ENCODE measurements at regions not wholly inside any gene's neighbourhood (a gene's known extent, or its start where the extent isn't known, plus 50 kb on each side); places are given as distances from the start of the nearest gene placed in this dataset.

- no peaks in the 10 kb centered on the region for H3K9me3 ChIP-seq (ENCODE audit: insufficient read depth, low read depth, low read length)
- peak overlapping the region; percentile 86 for H3K27ac ChIP-seq (ENCODE audit: low read depth, low read length)
- WGBS: 84% methylated on average over 8 of the region's 8 CpGs
- no peaks in the 10 kb centered on the region for H3K27me3 ChIP-seq (ENCODE audit: insufficient read depth, low read length)
- no peaks in the 10 kb centered on the region for H3K36me3 ChIP-seq (ENCODE audit: insufficient read depth, low read length)
- H3K4me1 ChIP-seq (ENCODE audit: insufficient read depth, low read length): peaks cover 25% of the 10 kb centered on the region
- peak overlapping the region; percentile 63 for H3K4me3 ChIP-seq (ENCODE audit: low read length)
- peak overlapping the region; percentile 89; the same call in 1 of the 2 replicates for H3K9ac ChIP-seq (ENCODE audit: low read depth, low read length)
These were observed 119.9 kb downstream of the HFE start for GRCh38 chr6:26206868-26207801.

DNA sequence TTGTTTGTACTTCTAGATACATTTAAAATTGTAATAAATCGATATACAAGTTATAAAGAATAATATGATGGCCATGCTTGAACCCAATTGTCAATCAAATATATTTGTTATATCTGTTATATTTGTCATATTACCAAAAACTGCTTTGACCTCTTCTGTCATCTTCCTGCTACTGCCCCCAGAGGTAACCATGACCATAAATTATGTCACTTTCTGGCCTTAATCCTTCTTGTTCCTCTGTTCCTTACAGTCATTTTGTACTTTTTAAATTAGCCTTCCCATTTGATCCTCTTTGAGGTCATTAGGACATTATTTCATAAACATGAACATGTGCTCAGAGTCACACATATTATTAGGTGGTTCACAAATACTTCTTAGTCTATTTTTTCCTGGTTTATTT lies 124.7 kb downstream of the HFE start:
- no peaks in the 10 kb centered on the region for H3K27me3 ChIP-seq (ENCODE audit: insufficient read depth, low read length)
- H3K4me1 ChIP-seq (ENCODE audit: insufficient read depth, low read length): peaks cover 11% of the 10 kb centered on the region
- no peak overlapping the region for H3K9ac ChIP-seq (ENCODE audit: low read depth, low read length)
- H3K9me3 ChIP-seq (ENCODE audit: insufficient read depth, low read depth, low read length): no peaks in the 10 kb centered on the region
- no peaks in the 10 kb centered on the region for H3K36me3 ChIP-seq (ENCODE audit: insufficient read depth, low read length)
- H3K4me3 ChIP-seq (ENCODE audit: low read length): no peak overlapping the region
- no peak overlapping the region for H3K27ac ChIP-seq (ENCODE audit: low read depth, low read length)
- no CpG with 5 or more reads among the region's 1 CpG for WGBS

DNA sequence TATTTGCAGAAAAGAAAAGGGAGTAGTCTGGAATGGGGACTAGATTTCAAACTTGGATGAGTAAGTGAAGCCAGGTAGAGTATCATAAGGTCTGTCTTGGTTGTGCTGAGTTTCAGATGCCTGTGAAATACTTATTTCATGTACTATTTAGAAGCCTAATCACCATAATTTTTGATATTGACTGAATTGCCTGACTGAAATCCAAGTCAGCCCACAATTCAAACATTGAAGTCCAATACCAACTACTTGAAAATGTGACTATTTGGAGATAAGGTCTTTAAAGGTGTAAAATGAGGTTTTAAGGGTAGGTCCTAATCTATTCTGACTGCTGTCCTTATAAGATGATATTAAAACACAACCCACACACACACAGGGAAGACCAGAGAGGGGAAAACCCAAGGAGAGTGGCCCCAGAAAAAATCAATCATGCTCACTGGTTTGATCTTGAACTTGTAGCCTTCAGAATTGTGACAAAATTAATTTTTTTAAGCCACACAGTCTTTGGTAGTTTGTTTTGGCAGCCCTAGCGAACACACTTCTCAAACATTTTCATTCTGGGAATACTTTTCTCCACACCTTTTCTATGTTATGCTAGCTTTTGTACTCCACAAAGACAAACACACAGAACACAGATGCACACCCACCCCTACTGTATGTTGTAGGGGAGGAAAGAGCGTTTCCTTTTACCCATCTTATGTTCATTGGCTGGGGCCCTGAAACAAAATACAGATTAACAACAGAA lies 126.3 kb downstream of the HFE start:
- Histone ChIP-seq H3K36me3 (ENCODE audit: insufficient read depth, low read length) (no peaks in the 10 kb centered on the region), H3K9ac (ENCODE audit: low read depth, low read length) (no peak overlapping the region), H3K27me3 (ENCODE audit: insufficient read depth, low read length) (no peaks in the 10 kb centered on the region), H3K4me3 (ENCODE audit: low read length) (no peak overlapping the region), H3K4me1 (ENCODE audit: insufficient read depth, low read length) (peaks cover 6% of the 10 kb centered on the region; the same call in 1 of the 2 replicates), H3K27ac (ENCODE audit: low read depth, low read length) (no peak overlapping the region), H3K9me3 (ENCODE audit: insufficient read depth, low read depth, low read length) (no peaks in the 10 kb centered on the region)
- WGBS: 91% methylated on average over 1 of the region's 2 CpGs

GRCh38 chr6:26214803-26215584 lies 127.8 kb downstream of the HFE start:
- no peaks in the 10 kb centered on the region for H3K36me3 ChIP-seq (ENCODE audit: insufficient read depth, low read length)
- no peaks in the 10 kb centered on the region for H3K9me3 ChIP-seq (ENCODE audit: insufficient read depth, low read depth, low read length)
- H3K9ac ChIP-seq (ENCODE audit: low read depth, low read length): peak overlapping the region; percentile 86
- WGBS: 71% methylated on average over 32 of the region's 32 CpGs
- H3K4me3 ChIP-seq (ENCODE audit: low read length): peak overlapping the region; percentile 67
- H3K4me1 ChIP-seq (ENCODE audit: insufficient read depth, low read length): peaks cover 12% of the 10 kb centered on the region
- no peaks in the 10 kb centered on the region for H3K27me3 ChIP-seq (ENCODE audit: insufficient read depth, low read length)
- H3K27ac ChIP-seq (ENCODE audit: low read depth, low read length): peak overlapping the region; percentile 90

GRCh38 chr6:26215585-26216358 lies 128.5 kb downstream of the HFE start:
- Histone ChIP-seq H3K4me3 (ENCODE audit: low read length) (peak overlapping the region; percentile 67), H3K27me3 (ENCODE audit: insufficient read depth, low read length) (no peaks in the 10 kb centered on the region), H3K27ac (ENCODE audit: low read depth, low read length) (peak overlapping the region; percentile 90), H3K4me1 (ENCODE audit: insufficient read depth, low read length) (peaks cover 17% of the 10 kb centered on the region), H3K36me3 (ENCODE audit: insufficient read depth, low read length) (no peaks in the 10 kb centered on the region), H3K9ac (ENCODE audit: low read depth, low read length) (peak overlapping the region; percentile 86), H3K9me3 (ENCODE audit: insufficient read depth, low read depth, low read length) (no peaks in the 10 kb centered on the region)
- 61% methylated on average over 31 of the region's 31 CpGs for WGBS

DNA sequence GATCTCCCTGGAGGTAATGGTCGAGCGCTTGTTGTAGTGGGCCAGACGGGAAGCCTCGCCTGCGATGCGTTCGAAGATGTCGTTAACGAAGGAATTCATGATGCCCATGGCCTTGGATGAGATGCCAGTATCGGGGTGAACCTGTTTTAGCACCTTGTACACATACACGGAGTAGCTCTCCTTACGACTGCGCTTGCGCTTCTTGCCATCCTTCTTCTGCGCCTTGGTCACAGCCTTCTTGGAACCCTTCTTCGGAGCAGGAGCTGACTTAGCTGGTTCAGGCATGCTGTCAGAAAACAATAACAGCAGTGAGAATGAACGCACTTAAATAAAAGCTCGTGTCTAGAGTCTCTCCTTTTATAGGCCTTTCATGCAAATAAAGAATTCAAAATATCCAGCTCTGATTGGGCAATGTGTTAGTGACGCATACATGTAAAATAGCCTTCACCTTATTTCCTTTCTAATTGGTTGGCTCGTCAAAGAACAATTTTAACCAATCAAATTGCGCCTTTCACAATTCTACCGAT lies 129.2 kb downstream of the HFE start:
- H3K9me3 ChIP-seq (ENCODE audit: insufficient read depth, low read depth, low read length): no peaks in the 10 kb centered on the region
- WGBS: 59% methylated on average over 22 of the region's 22 CpGs

DNA sequence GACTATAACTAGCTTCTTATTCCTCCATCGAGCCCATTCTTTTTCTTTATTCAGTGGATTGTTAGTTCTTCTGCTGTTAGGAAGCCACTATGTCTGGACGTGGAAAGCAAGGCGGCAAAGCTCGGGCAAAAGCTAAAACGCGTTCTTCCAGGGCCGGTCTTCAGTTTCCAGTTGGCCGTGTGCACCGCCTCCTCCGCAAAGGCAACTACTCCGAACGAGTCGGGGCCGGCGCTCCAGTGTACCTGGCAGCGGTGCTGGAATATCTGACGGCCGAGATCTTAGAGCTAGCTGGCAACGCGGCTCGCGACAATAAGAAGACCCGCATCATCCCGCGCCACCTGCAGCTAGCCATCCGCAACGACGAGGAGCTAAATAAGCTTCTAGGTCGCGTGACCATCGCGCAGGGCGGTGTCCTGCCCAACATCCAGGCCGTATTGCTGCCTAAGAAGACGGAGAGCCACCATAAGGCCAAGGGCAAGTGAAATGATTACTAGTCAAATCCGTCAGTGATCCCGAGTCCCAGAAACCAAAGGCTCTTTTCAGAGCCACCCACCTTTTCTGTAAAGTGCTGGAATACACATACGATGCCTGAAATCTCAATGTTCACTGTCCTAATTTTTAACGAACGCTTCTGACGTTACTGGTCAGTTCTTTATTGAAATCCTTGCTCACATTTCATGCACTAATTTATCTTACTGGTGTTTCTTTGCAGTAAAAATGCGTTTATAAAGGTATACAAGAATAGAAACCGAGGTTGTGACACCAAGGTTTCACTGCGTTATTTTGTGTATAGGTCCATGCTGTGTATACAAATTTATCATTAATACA lies 129.9 kb downstream of the HFE start:
- H3K4me3 ChIP-seq (ENCODE audit: low read length): peak overlapping the region; percentile 67
- H3K9ac ChIP-seq (ENCODE audit: low read depth, low read length): peak overlapping the region; percentile 92
- no peaks in the 10 kb centered on the region for H3K9me3 ChIP-seq (ENCODE audit: insufficient read depth, low read depth, low read length)
- H3K27me3 ChIP-seq (ENCODE audit: insufficient read depth, low read length): no peaks in the 10 kb centered on the region
- WGBS: 37% methylated on average over 41 of the region's 44 CpGs
- H3K4me1 ChIP-seq (ENCODE audit: insufficient read depth, low read length): peaks cover 19% of the 10 kb centered on the region
- no peaks in the 10 kb centered on the region for H3K36me3 ChIP-seq (ENCODE audit: insufficient read depth, low read length)
- H3K27ac ChIP-seq (ENCODE audit: low read depth, low read length): peak overlapping the region; percentile 97

More for the DNA sequence above, 129.2 kb downstream of the HFE start:
- H3K4me1 ChIP-seq (ENCODE audit: insufficient read depth, low read length): peaks cover 19% of the 10 kb centered on the region
- peak overlapping the region; percentile 92 for H3K9ac ChIP-seq (ENCODE audit: low read depth, low read length)
- H3K36me3 ChIP-seq (ENCODE audit: insufficient read depth, low read length): no peaks in the 10 kb centered on the region
- peak overlapping the region; percentile 67 for H3K4me3 ChIP-seq (ENCODE audit: low read length)
- no peaks in the 10 kb centered on the region for H3K27me3 ChIP-seq (ENCODE audit: insufficient read depth, low read length)
- H3K27ac ChIP-seq (ENCODE audit: low read depth, low read length): peak overlapping the region; percentile 97

DNA sequence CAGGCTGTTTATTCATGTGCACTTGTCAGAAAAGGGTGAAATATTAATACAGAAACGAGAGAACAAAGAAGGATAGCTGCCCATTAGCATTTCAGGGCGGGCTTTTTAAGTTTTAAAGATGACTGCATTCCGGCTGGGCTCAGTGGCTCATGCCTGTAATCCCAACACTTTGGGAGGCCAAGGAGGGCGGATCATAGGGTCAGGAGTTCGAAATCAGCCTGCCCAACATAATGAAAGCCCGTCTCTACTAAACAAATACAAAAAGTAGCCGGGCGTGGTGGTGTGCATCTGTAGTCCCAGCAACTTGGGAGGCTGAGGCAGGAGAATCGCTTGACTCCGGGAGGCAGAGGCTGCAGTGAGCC lies 130.5 kb downstream of the HFE start:
- H3K4me3 ChIP-seq (ENCODE audit: low read length): peak overlapping the region; percentile 67
- H3K4me1 ChIP-seq (ENCODE audit: insufficient read depth, low read length): peaks cover 22% of the 10 kb centered on the region
- peak overlapping the region; percentile 92 for H3K9ac ChIP-seq (ENCODE audit: low read depth, low read length)
- 50% methylated on average over 10 of the region's 10 CpGs for WGBS
- peak overlapping the region; percentile 97 for H3K27ac ChIP-seq (ENCODE audit: low read depth, low read length)
- H3K9me3 ChIP-seq (ENCODE audit: insufficient read depth, low read depth, low read length): no peaks in the 10 kb centered on the region
- no peaks in the 10 kb centered on the region for H3K27me3 ChIP-seq (ENCODE audit: insufficient read depth, low read length)
- H3K36me3 ChIP-seq (ENCODE audit: insufficient read depth, low read length): no peaks in the 10 kb centered on the region

GRCh38 chr6:26218824-26219223 lies 131.6 kb downstream of the HFE start:
- no peak overlapping the region for H3K4me3 ChIP-seq (ENCODE audit: low read length)
- H3K9me3 ChIP-seq (ENCODE audit: insufficient read depth, low read depth, low read length): no peaks in the 10 kb centered on the region
- peaks cover 30% of the 10 kb centered on the region for H3K4me1 ChIP-seq (ENCODE audit: insufficient read depth, low read length)
- H3K27me3 ChIP-seq (ENCODE audit: insufficient read depth, low read length): no peaks in the 10 kb centered on the region
- WGBS: 86% methylated on average over 2 of the region's 2 CpGs
- H3K9ac ChIP-seq (ENCODE audit: low read depth, low read length): peak overlapping the region; percentile 27; the same call in 1 of the 2 replicates
- no peaks in the 10 kb centered on the region for H3K36me3 ChIP-seq (ENCODE audit: insufficient read depth, low read length)
- H3K27ac ChIP-seq (ENCODE audit: low read depth, low read length): peak overlapping the region; percentile 27

Data from HUES64 (cell line).